ENCODE measurements at regions not wholly inside any gene's neighbourhood (a gene's known extent, or its start where the extent isn't known, plus 50 kb on each side); places are given as distances from the start of the nearest gene placed in this dataset.

DNA sequence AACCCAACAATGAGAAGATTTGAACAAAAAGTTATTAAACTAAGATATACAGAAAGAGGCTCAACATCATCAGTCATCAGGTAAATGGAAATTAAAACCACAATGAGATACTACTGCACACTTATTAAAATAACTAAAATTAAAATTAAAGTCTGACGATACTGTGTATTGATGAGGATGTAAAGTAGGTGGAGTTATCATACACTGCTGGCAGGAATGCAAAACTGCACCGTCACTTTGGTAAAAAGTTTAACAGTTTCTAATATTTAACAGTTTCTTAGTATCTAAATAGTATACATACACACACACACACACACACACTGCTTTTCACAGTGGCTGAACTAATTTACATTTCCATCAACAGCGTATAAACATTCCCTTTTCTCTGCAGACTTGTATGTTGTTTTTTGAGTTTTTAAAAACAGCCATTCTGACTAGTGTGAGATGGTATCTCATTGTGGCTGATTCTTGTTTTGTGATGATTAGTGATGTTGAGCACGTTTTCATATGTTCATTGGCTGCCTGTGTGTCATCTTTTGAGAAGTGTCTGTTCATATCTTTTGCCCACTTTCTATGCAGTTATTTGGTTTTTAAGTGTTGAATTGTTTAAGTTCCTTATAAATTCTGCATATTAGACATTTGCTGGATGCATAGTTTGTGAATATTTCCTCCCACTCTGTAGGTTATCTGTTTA, 726.9 kb upstream of the CHAC2 start:
- Histone ChIP-seq H3K9me2 (replicated peaks; ENCODE audit: insufficient read depth) (no peaks in the 10 kb centered on the region), H3K36me3 (replicated peaks; ENCODE audit: insufficient read depth, low read depth) (no peaks in the 10 kb centered on the region), H2AFZ (no peak overlapping the region), H4K20me1 (ENCODE audit: insufficient read depth, poor library complexity, severe bottlenecking) (no peaks in the 10 kb centered on the region), H3K79me2 (no peaks in the 10 kb centered on the region), H3K27me3 (no peaks in the 10 kb centered on the region), H3K27ac (no peak overlapping the region), H3K4me2 (no peak overlapping the region), H3K9me3 (ENCODE audit: low read depth) (no peaks in the 10 kb centered on the region), H3K4me3 (no peak overlapping the region), H3K4me1 (ENCODE audit: insufficient read depth) (no peaks in the 10 kb centered on the region)
- DNase-seq (ENCODE audit: low spot score), result no peak
- WGBS (ENCODE audit: low lambda C conversion rate, missing lambda C conversion rate), result 85% methylated on average over 4 of the region's 4 CpGs
- TF ChIP-seq, protein P1, sequence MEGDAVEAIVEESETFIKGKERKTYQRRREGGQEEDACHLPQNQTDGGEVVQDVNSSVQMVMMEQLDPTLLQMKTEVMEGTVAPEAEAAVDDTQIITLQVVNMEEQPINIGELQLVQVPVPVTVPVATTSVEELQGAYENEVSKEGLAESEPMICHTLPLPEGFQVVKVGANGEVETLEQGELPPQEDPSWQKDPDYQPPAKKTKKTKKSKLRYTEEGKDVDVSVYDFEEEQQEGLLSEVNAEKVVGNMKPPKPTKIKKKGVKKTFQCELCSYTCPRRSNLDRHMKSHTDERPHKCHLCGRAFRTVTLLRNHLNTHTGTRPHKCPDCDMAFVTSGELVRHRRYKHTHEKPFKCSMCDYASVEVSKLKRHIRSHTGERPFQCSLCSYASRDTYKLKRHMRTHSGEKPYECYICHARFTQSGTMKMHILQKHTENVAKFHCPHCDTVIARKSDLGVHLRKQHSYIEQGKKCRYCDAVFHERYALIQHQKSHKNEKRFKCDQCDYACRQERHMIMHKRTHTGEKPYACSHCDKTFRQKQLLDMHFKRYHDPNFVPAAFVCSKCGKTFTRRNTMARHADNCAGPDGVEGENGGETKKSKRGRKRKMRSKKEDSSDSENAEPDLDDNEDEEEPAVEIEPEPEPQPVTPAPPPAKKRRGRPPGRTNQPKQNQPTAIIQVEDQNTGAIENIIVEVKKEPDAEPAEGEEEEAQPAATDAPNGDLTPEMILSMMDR (IDR thresholded peaks at IDR 0.05; ENCODE audit: poor library complexity), result no peak
- TF ChIP-seq EZH2phosphoT487 (IDR thresholded peaks at IDR 0.05; ENCODE audit: low read depth, severe bottlenecking, unreplicated experiment) (no peak), EZH2 (IDR thresholded peaks at IDR 0.05; ENCODE audit: borderline replicate concordance) (no peak)

DNA sequence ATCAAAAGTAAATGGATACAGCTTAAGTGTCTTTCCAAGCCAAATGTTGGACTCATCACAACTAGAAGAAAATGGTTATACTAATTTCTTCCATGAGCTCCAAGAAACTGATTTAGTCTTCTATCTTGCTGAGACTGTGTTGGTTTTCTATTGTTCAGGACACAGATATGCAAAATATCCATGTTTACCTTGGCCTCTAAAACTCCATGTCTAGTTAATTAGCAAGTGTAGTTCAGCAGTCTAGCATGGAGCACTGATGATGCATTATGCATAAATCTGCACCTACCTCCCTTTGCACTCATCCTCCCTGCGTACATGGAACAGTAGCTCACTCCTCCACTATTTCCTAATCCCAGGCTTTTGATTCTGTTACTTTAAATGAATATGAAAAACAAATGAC, 731.4 kb upstream of the CHAC2 start:
- H3K4me2 ChIP-seq, result no peak overlapping the region
- no peaks in the 10 kb centered on the region for H3K4me1 ChIP-seq (ENCODE audit: insufficient read depth)
- no peak overlapping the region for H3K4me3 ChIP-seq
- H3K79me2 ChIP-seq, result no peaks in the 10 kb centered on the region
- no peak overlapping the region for H2AFZ ChIP-seq
- DNase-seq (ENCODE audit: low spot score), result no peak
- H4K20me1 ChIP-seq (ENCODE audit: insufficient read depth, poor library complexity, severe bottlenecking), result no peaks in the 10 kb centered on the region
- no peaks in the 10 kb centered on the region for H3K27me3 ChIP-seq
- no peaks in the 10 kb centered on the region for H3K9me2 ChIP-seq (replicated peaks; ENCODE audit: insufficient read depth)
- no peaks in the 10 kb centered on the region for H3K9me3 ChIP-seq (ENCODE audit: low read depth)
- no peak overlapping the region for H3K27ac ChIP-seq
- H3K36me3 ChIP-seq (replicated peaks; ENCODE audit: insufficient read depth, low read depth), result no peaks in the 10 kb centered on the region
- TF ChIP-seq, protein P1 (IDR thresholded peaks at IDR 0.05; ENCODE audit: poor library complexity), result no peak
- TF ChIP-seq EZH2phosphoT487 (IDR thresholded peaks at IDR 0.05; ENCODE audit: low read depth, severe bottlenecking, unreplicated experiment) (no peak), EZH2 (IDR thresholded peaks at IDR 0.05; ENCODE audit: borderline replicate concordance) (no peak)
- WGBS (ENCODE audit: low lambda C conversion rate, missing lambda C conversion rate), result 63% methylated on average over 1 of the region's 1 CpG

DNA sequence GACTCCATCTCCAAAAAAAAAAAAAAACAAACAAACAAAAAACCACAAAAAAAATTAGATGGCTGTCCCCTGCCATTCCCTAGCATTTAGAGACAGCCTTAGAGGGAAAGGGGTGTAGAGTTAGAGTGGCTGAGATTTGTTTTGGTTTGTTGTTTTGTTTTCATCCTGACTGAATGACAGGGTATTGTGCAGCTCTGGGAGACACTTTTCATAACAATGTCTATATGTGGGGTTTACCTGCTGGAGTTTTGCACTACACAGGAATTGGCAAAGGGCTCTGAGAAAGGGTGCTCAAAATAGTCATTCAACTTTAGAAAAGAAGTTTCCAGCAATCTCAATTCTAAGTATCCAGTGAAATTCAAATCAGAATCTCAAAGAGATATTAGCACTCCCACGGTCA, 732.5 kb upstream of the CHAC2 start:
- H3K9me3 ChIP-seq (ENCODE audit: low read depth), result no peaks in the 10 kb centered on the region
- no peak overlapping the region for H3K27ac ChIP-seq
- H3K79me2 ChIP-seq, result no peaks in the 10 kb centered on the region
- H3K4me2 ChIP-seq, result no peak overlapping the region
- H4K20me1 ChIP-seq (ENCODE audit: insufficient read depth, poor library complexity, severe bottlenecking), result no peaks in the 10 kb centered on the region
- H2AFZ ChIP-seq, result no peak overlapping the region
- H3K36me3 ChIP-seq (replicated peaks; ENCODE audit: insufficient read depth, low read depth), result no peaks in the 10 kb centered on the region
- no peaks in the 10 kb centered on the region for H3K27me3 ChIP-seq
- TF ChIP-seq, protein P1 (IDR thresholded peaks at IDR 0.05; ENCODE audit: poor library complexity), result no peak
- TF ChIP-seq EZH2 (IDR thresholded peaks at IDR 0.05; ENCODE audit: borderline replicate concordance) (no peak), EZH2phosphoT487 (IDR thresholded peaks at IDR 0.05; ENCODE audit: low read depth, severe bottlenecking, unreplicated experiment) (no peak)
- no peak for DNase-seq (ENCODE audit: low spot score)
- no peaks in the 10 kb centered on the region for H3K9me2 ChIP-seq (replicated peaks; ENCODE audit: insufficient read depth)
- WGBS (ENCODE audit: low lambda C conversion rate, missing lambda C conversion rate), result 68% methylated on average over 1 of the region's 1 CpG
- no peak overlapping the region for H3K4me3 ChIP-seq
- no peaks in the 10 kb centered on the region for H3K4me1 ChIP-seq (ENCODE audit: insufficient read depth)
